GM23248 (cell line): ENCODE measurements at regions not wholly inside any gene's neighbourhood (a gene's known extent, or its start where the extent isn't known, plus 50 kb on each side); places are given as distances from the start of the nearest gene placed in this dataset.

ENCODE experiments used
- DNase-seq: peaks from one replicate; pipeline ENCODE4 v3.0.0-alpha.2; 2015
- H2AFZ ChIP-seq: fragments of 200-600 bp; sonication (generic); 2 replicates; pipeline ENCODE4 v1.6.1; 2016; ENCODE audit warnings: antibody characterized with exemption
- H3F3A ChIP-seq: fragments of 200-600 bp; sonication (generic); 2 replicates; pipeline ENCODE4 v1.6.1; 2016; ENCODE audit warnings: mild to moderate bottlenecking, antibody characterized with exemption, mixed run types; ENCODE audit not compliant: insufficient read depth
- H3K27ac ChIP-seq: fragments of 200-600 bp; sonication (generic); 2 replicates; pipeline ENCODE4 v1.5.1; 2016; ENCODE audit warnings: mild to moderate bottlenecking
- H3K27me3 ChIP-seq: fragments of 200-600 bp; sonication (generic); replicated peaks from 2 replicates; pipeline ENCODE4 v1.6.1; 2016; ENCODE audit warnings: mild to moderate bottlenecking; ENCODE audit not compliant: insufficient read depth
- H3K36me3 ChIP-seq: fragments of 200-600 bp; sonication (generic); 2 replicates; pipeline ENCODE4 v1.6.1; 2016; ENCODE audit warnings: low read depth, mild to moderate bottlenecking
- H3K4me1 ChIP-seq: fragments of 200-600 bp; sonication (generic); 2 replicates; pipeline ENCODE4 v1.6.1; 2016; ENCODE audit warnings: mild to moderate bottlenecking; ENCODE audit not compliant: insufficient read depth
- H3K4me2 ChIP-seq: fragments of 200-600 bp; sonication (generic); one replicate; pipeline ENCODE4 v1.6.1; 2016; ENCODE audit warnings: mild to moderate bottlenecking; ENCODE audit not compliant: unreplicated experiment
- H3K4me3 ChIP-seq: fragments of 200-600 bp; sonication (generic); 2 replicates; pipeline ENCODE4 v1.5.1; 2016; ENCODE audit warnings: mild to moderate bottlenecking
- H3K79me2 ChIP-seq: fragments of 200-600 bp; sonication (generic); 2 replicates; pipeline ENCODE4 v1.6.1; 2016; ENCODE audit warnings: mild to moderate bottlenecking; ENCODE audit not compliant: insufficient read depth
- H3K9ac ChIP-seq: fragments of 200-600 bp; sonication (generic); 2 replicates; pipeline ENCODE4 v1.6.1; 2016; ENCODE audit warnings: mild to moderate bottlenecking
- H3K9me2 ChIP-seq: fragments of 200-600 bp; sonication (generic); 2 replicates; pipeline ENCODE4 v1.6.1; 2016; ENCODE audit warnings: mixed run types, mild to moderate bottlenecking, moderate library complexity; ENCODE audit not compliant: insufficient read depth
- H3K9me3 ChIP-seq: fragments of 200-600 bp; sonication (generic); one replicate; pipeline ENCODE4 v1.6.1; 2017; ENCODE audit warnings: low read depth
- H4K20me1 ChIP-seq: fragments of 200-600 bp; sonication (generic); 2 replicates; pipeline ENCODE4 v1.6.0; 2016; ENCODE audit not compliant: insufficient read depth
- EZH2 ChIP-seq: fragments of 200-600 bp; sonication (generic); IDR thresholded peaks from 2 replicates; pipeline ENCODE4 v1.6.1; 2018; ENCODE audit warnings: antibody characterized with exemption, mild to moderate bottlenecking; ENCODE audit not compliant: insufficient read depth, poor library complexity, severe bottlenecking
- EZH2phosphoT487 ChIP-seq: fragments of 200-600 bp; sonication (generic); IDR thresholded peaks from 2 replicates; pipeline ENCODE4 v1.6.1; 2018; ENCODE audit warnings: antibody characterized with exemption, moderate library complexity, mild to moderate bottlenecking, low read depth; ENCODE audit not compliant: insufficient read depth
- WGBS, 2 experiments: methylation state at CpG; one replicate each; pipeline ENCODE4 v1.1.6; 2015 to 2017; ENCODE audit warnings: low lambda C conversion rate in 2 of 2, low coverage in 1 of 2; ENCODE audit errors: missing lambda C conversion rate in 2 of 2; 5-methylcytosine and 5-hydroxymethylcytosine counted together
- in situ Hi-C: fragments of 300-500 bp; cut with MboI; formaldehyde crosslinking; loops from 2 replicates; pipeline ENCODE4 v1.15.0; 2020

- H3K27ac ChIP-seq: no peak overlapping the region
- no peak overlapping the region for H3K9ac ChIP-seq
- in situ Hi-C loops: no loop called here
- no peaks in the 10 kb centered on the region for H3K9me3 ChIP-seq
- H3K4me1 ChIP-seq: no peaks in the 10 kb centered on the region
- H3K36me3 ChIP-seq: no peaks in the 10 kb centered on the region
- H2AFZ ChIP-seq: no peak overlapping the region
- DNase-seq: no peak
- no peaks in the 10 kb centered on the region for H3K9me2 ChIP-seq
- H4K20me1 ChIP-seq: no peaks in the 10 kb centered on the region
- no peaks in the 10 kb centered on the region for H3K27me3 ChIP-seq
- H3K79me2 ChIP-seq: no peaks in the 10 kb centered on the region
- WGBS, 2 experiments: 73 to 86% methylated on average over 2 of the region's 2 CpGs
- H3F3A ChIP-seq: no peaks in the 10 kb centered on the region
- no peak overlapping the region for H3K4me3 ChIP-seq
- no peak overlapping the region for H3K4me2 ChIP-seq
- TF ChIP-seq EZH2phosphoT487 (no peak), EZH2 (no peak)
Observed at GRCh38 chr5:109990723-109991359, 301.1 kb downstream of the MAN2A1 start.

- Histone ChIP-seq H3K4me2 (no peak overlapping the region), H3K9ac (no peak overlapping the region), H3K27me3 (no peaks in the 10 kb centered on the region), H3K9me2 (no peaks in the 10 kb centered on the region), H3K4me1 (no peaks in the 10 kb centered on the region), H2AFZ (no peak overlapping the region), H3K36me3 (no peaks in the 10 kb centered on the region), H3K27ac (no peak overlapping the region), H4K20me1 (no peaks in the 10 kb centered on the region), H3F3A (no peaks in the 10 kb centered on the region), H3K79me2 (no peaks in the 10 kb centered on the region), H3K9me3 (no peaks in the 10 kb centered on the region), H3K4me3 (no peak overlapping the region)
- TF ChIP-seq EZH2phosphoT487 (no peak), EZH2 (no peak)
- DNase-seq: no peak
- WGBS, 2 experiments: 62 to 66% methylated on average over 9 of the region's 9 CpGs
- in situ Hi-C loops: no loop called here
Observed at GRCh38 chr5:109992264-109992915, 302.7 kb downstream of the MAN2A1 start.

GRCh38 chr5:109994135-109994534, 304.4 kb downstream of the MAN2A1 start:
- Histone ChIP-seq H3K9me3 (no peaks in the 10 kb centered on the region), H3K4me3 (no peak overlapping the region), H4K20me1 (no peaks in the 10 kb centered on the region), H3K9ac (no peak overlapping the region), H3F3A (no peaks in the 10 kb centered on the region), H3K27me3 (no peaks in the 10 kb centered on the region), H3K4me1 (no peaks in the 10 kb centered on the region), H3K36me3 (no peaks in the 10 kb centered on the region), H3K79me2 (no peaks in the 10 kb centered on the region), H3K9me2 (no peaks in the 10 kb centered on the region; the same call in 1 of the 2 replicates), H3K4me2 (no peak overlapping the region), H3K27ac (no peak overlapping the region), H2AFZ (no peak overlapping the region)
- 34 to 48% methylated on average over 2 of the region's 2 CpGs for WGBS, 2 experiments
- no peak for DNase-seq
- TF ChIP-seq EZH2 (no peak), EZH2phosphoT487 (no peak)
- in situ Hi-C loops: no loop called here

GRCh38 chr5:109996246-109996645, 306.5 kb downstream of the MAN2A1 start:
- Histone ChIP-seq H2AFZ (no peak overlapping the region), H3K4me3 (no peak overlapping the region), H3K4me2 (no peak overlapping the region), H3K9me2 (no peaks in the 10 kb centered on the region; the same call in 1 of the 2 replicates), H3K27me3 (no peaks in the 10 kb centered on the region), H3F3A (no peaks in the 10 kb centered on the region), H3K36me3 (no peaks in the 10 kb centered on the region), H4K20me1 (no peaks in the 10 kb centered on the region), H3K9ac (no peak overlapping the region), H3K79me2 (no peaks in the 10 kb centered on the region), H3K4me1 (peaks cover 5% of the 10 kb centered on the region; the same call in 1 of the 2 replicates), H3K9me3 (no peaks in the 10 kb centered on the region), H3K27ac (no peak overlapping the region)
- peak; percentile 13 for DNase-seq
- in situ Hi-C loops: no loop called here
- TF ChIP-seq EZH2 (no peak), EZH2phosphoT487 (no peak)
- WGBS, 2 experiments: 2 to 8% methylated on average over 2 of the region's 2 CpGs
